ENCODE measurements at regions not wholly inside any gene's neighbourhood (a gene's known extent, or its start where the extent isn't known, plus 50 kb on each side); places are given as distances from the start of the nearest gene placed in this dataset.

GRCh38 chr6:165025040-165025439, 284.4 kb downstream of the C6orf118 start:
- no peak for TF ChIP-seq ZNF274 (IDR thresholded peaks at IDR 0.05; ENCODE audit: low read depth, low read length)
- no peak overlapping the region for H3K4me3 ChIP-seq (ENCODE audit: low read length)

GRCh38 chr6:165019681-165020080, 289.7 kb downstream of the C6orf118 start:
- no peak overlapping the region for H3K4me3 ChIP-seq (ENCODE audit: low read length)
- no peak for TF ChIP-seq ZNF274 (IDR thresholded peaks at IDR 0.05; ENCODE audit: low read depth, low read length)

- TF ChIP-seq ZNF274 (IDR thresholded peaks at IDR 0.05; ENCODE audit: low read depth, low read length) = no peak
- H3K4me3 ChIP-seq (ENCODE audit: low read length) = no peak overlapping the region
Measured at GRCh38 chr6:165015676-165016075, 293.7 kb downstream of the C6orf118 start.

- TF ChIP-seq ZNF274 (IDR thresholded peaks at IDR 0.05; ENCODE audit: low read depth, low read length) = no peak
- no peak overlapping the region for H3K4me3 ChIP-seq (ENCODE audit: low read length)
Measured at GRCh38 chr6:165013701-165014100, 295.7 kb downstream of the C6orf118 start.

- no peak for TF ChIP-seq ZNF274 (IDR thresholded peaks at IDR 0.05; ENCODE audit: low read depth, low read length)
- no peak overlapping the region for H3K4me3 ChIP-seq (ENCODE audit: low read length)
Measured at GRCh38 chr6:165012183-165012582, 297.2 kb downstream of the C6orf118 start.

GRCh38 chr6:165010556-165011535, 298.6 kb downstream of the C6orf118 start:
- H3K4me3 ChIP-seq (ENCODE audit: low read length) = no peak overlapping the region
- TF ChIP-seq ZNF274 (IDR thresholded peaks at IDR 0.05; ENCODE audit: low read depth, low read length) = no peak

GRCh38 chr6:165008971-165009370, 300.4 kb downstream of the C6orf118 start:
- H3K4me3 ChIP-seq (ENCODE audit: low read length) = no peak overlapping the region
- TF ChIP-seq ZNF274 (IDR thresholded peaks at IDR 0.05; ENCODE audit: low read depth, low read length) = no peak

- H3K4me3 ChIP-seq (ENCODE audit: low read length) = no peak overlapping the region
Measured at GRCh38 chr6:165002866-165003265, 306.5 kb downstream of the C6orf118 start.

GRCh38 chr6:165002358-165002757, 307.0 kb downstream of the C6orf118 start:
- TF ChIP-seq ZNF274 (IDR thresholded peaks at IDR 0.05; ENCODE audit: low read depth, low read length) = no peak
- no peak overlapping the region for H3K4me3 ChIP-seq (ENCODE audit: low read length)

More at GRCh38 chr6:165002866-165003265, 306.5 kb downstream of the C6orf118 start:
- TF ChIP-seq ZNF274 (IDR thresholded peaks at IDR 0.05; ENCODE audit: low read depth, low read length) = no peak

- no peak for TF ChIP-seq ZNF274 (IDR thresholded peaks at IDR 0.05; ENCODE audit: low read depth, low read length)
- no peak overlapping the region for H3K4me3 ChIP-seq (ENCODE audit: low read length)
Measured at GRCh38 chr6:165001502-165002157, 307.8 kb downstream of the C6orf118 start.

- TF ChIP-seq ZNF274 (IDR thresholded peaks at IDR 0.05; ENCODE audit: low read depth, low read length) = no peak
- no peak overlapping the region for H3K4me3 ChIP-seq (ENCODE audit: low read length)
Measured at GRCh38 chr6:164998297-164998696, 311.1 kb downstream of the C6orf118 start.

GRCh38 chr6:164996838-164997237, 312.6 kb downstream of the C6orf118 start:
- no peak for TF ChIP-seq ZNF274 (IDR thresholded peaks at IDR 0.05; ENCODE audit: low read depth, low read length)
- no peak overlapping the region for H3K4me3 ChIP-seq (ENCODE audit: low read length)

GRCh38 chr6:164991573-164991972, 317.8 kb downstream of the C6orf118 start:
- H3K4me3 ChIP-seq (ENCODE audit: low read length) = no peak overlapping the region
- no peak for TF ChIP-seq ZNF274 (IDR thresholded peaks at IDR 0.05; ENCODE audit: low read depth, low read length)

GRCh38 chr6:164990901-164991300, 318.5 kb downstream of the C6orf118 start:
- H3K4me3 ChIP-seq (ENCODE audit: low read length) = no peak overlapping the region
- TF ChIP-seq ZNF274 (IDR thresholded peaks at IDR 0.05; ENCODE audit: low read depth, low read length) = no peak

GRCh38 chr6:164982389-164982788, 327.0 kb downstream of the C6orf118 start:
- no peak for TF ChIP-seq ZNF274 (IDR thresholded peaks at IDR 0.05; ENCODE audit: low read depth, low read length)
- no peak overlapping the region for H3K4me3 ChIP-seq (ENCODE audit: low read length)
